Ishikawa (cell line): ENCODE measurements at regions not wholly inside any gene's neighbourhood (a gene's known extent, or its start where the extent isn't known, plus 50 kb on each side); places are given as distances from the start of the nearest gene placed in this dataset.

Experiments
- CEBPB ChIP-seq: IDR thresholded peaks from 2 replicates; pipeline ENCODE4 v1.6.1; 2012
- EP300 ChIP-seq: IDR thresholded peaks from 2 replicates; pipeline ENCODE4 v1.6.1; 2012; ENCODE audit warnings: borderline replicate concordance
- FOXM1 ChIP-seq: IDR thresholded peaks from 2 replicates; pipeline ENCODE4 v1.6.1; 2012; ENCODE audit warnings: low read depth, borderline replicate concordance
- NFIC ChIP-seq: IDR thresholded peaks from 2 replicates; pipeline ENCODE4 v1.6.1; 2012
- RAD21 ChIP-seq: IDR thresholded peaks from 2 replicates; pipeline ENCODE4 v1.6.1; 2012; ENCODE audit warnings: low read depth
- TAF1 ChIP-seq: IDR thresholded peaks from 2 replicates; pipeline ENCODE4 v1.6.1; 2012; ENCODE audit warnings: low read depth, mild to moderate bottlenecking
- TEAD4 ChIP-seq: IDR thresholded peaks from 2 replicates; pipeline ENCODE4 v1.6.1; 2012
- USF1 ChIP-seq: IDR thresholded peaks from 2 replicates; pipeline ENCODE4 v1.6.1; 2012
- YY1 ChIP-seq: IDR thresholded peaks from 2 replicates; pipeline ENCODE4 v1.6.1; 2012; ENCODE audit warnings: low read depth
- TF ChIP-seq, protein P1 (sequence below): IDR thresholded peaks from 2 replicates; pipeline ENCODE4 v1.6.1; 2012; ENCODE audit warnings: low read depth, mild to moderate bottlenecking
- TF ChIP-seq, protein P2 (sequence below): IDR thresholded peaks from 2 replicates; pipeline ENCODE4 v1.6.1; 2012

DNA sequence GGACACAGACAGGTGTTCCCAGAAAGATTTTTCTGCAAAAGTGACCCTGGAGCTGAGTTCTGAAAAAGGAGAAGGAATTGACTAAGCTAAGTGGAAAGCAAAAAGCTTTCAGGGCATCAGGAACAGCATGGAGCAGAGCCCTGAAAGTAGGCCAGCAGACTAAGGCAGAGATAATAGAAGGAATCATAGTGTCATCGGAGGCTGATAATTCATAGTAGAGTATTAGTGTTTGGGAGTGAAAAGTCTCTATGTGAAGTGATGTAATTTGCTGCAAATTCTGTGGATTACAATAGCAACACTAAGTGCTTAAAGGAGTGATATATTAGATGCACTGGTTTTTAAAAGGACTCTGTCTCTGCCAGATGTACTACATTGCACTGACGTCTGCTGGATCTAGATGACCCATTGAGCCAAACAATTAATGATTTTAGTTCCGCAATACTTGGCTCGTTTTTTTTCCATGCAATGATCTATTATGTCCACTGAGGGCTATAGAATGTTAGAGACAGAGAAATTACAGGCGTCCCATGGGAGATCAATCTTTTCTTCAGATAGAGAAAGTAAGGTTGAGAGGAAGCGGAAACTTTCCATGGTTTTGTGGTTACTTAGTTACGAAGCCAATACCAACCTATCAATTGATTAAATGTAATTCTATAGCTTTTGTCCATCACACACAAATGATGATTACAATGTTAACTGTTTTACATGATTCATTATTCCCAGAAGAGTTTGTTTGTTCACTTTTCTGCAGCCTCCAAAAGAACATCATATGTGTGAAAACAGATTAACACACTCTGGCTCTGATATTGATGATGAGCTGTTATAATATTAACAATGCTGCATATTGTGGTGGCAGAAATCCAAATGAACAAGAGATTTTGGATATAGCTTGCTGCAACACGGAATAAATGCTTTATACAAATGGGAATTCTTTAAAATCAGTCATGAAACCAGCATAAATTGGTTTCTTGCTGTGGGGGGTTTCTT is 143.7 kb downstream of the MC4R start:
- TF ChIP-seq CEBPB (no peak), TEAD4 (no peak), YY1 (no peak), EP300 (no peak), USF1 (no peak), TAF1 (no peak), NFIC (no peak), RAD21 (no peak), FOXM1 (no peak)
- TF ChIP-seq, protein P1, sequence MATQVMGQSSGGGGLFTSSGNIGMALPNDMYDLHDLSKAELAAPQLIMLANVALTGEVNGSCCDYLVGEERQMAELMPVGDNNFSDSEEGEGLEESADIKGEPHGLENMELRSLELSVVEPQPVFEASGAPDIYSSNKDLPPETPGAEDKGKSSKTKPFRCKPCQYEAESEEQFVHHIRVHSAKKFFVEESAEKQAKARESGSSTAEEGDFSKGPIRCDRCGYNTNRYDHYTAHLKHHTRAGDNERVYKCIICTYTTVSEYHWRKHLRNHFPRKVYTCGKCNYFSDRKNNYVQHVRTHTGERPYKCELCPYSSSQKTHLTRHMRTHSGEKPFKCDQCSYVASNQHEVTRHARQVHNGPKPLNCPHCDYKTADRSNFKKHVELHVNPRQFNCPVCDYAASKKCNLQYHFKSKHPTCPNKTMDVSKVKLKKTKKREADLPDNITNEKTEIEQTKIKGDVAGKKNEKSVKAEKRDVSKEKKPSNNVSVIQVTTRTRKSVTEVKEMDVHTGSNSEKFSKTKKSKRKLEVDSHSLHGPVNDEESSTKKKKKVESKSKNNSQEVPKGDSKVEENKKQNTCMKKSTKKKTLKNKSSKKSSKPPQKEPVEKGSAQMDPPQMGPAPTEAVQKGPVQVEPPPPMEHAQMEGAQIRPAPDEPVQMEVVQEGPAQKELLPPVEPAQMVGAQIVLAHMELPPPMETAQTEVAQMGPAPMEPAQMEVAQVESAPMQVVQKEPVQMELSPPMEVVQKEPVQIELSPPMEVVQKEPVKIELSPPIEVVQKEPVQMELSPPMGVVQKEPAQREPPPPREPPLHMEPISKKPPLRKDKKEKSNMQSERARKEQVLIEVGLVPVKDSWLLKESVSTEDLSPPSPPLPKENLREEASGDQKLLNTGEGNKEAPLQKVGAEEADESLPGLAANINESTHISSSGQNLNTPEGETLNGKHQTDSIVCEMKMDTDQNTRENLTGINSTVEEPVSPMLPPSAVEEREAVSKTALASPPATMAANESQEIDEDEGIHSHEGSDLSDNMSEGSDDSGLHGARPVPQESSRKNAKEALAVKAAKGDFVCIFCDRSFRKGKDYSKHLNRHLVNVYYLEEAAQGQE: no peak
- TF ChIP-seq, protein P2, sequence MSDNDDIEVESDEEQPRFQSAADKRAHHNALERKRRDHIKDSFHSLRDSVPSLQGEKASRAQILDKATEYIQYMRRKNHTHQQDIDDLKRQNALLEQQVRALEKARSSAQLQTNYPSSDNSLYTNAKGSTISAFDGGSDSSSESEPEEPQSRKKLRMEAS: no peak
